GM13976 (cell line): ENCODE measurements at regions not wholly inside any gene's neighbourhood (a gene's known extent, or its start where the extent isn't known, plus 50 kb on each side); places are given as distances from the start of the nearest gene placed in this dataset.

Source experiments
- DNase-seq: peaks from one replicate; pipeline ENCODE4 v3.0.0; 2012; ENCODE audit warnings: low spot score
- in situ Hi-C: fragments of 300-500 bp; cut with MboI; formaldehyde crosslinking; loops from one replicate; pipeline ENCODE4 v1.12.0; 2022; ENCODE audit warnings: low sequenced_read_pairs, mixed read lengths, inconsistent platforms; ENCODE audit not compliant: unreplicated experiment
- TF ChIP-seq, protein P1 (sequence below): IDR thresholded peaks from 2 replicates; pipeline ENCODE4 v1.5.1; 2012; ENCODE audit warnings: borderline replicate concordance, mild to moderate bottlenecking; ENCODE audit not compliant: insufficient read depth; ENCODE audit errors: extremely low read depth, missing control alignments, control extremely low read depth

DNA sequence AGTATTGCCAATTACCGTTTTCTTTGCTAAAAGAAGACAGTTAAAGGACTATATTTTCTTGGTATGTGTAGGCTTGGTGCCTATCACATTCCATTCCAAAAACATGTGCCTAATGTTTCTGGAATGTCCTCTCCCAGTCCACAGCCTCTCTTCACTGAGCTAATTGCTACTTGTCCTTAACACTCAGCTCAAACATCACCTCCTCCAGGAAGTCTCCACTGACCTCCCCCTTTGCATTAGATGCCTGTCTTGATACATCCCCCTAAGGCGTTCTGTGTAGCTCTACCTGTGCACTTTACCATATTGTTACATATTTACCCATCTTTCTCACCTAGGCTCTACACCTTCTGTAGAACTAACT is 195.6 kb upstream of the CAMK1G start:
- TF ChIP-seq, protein P1, sequence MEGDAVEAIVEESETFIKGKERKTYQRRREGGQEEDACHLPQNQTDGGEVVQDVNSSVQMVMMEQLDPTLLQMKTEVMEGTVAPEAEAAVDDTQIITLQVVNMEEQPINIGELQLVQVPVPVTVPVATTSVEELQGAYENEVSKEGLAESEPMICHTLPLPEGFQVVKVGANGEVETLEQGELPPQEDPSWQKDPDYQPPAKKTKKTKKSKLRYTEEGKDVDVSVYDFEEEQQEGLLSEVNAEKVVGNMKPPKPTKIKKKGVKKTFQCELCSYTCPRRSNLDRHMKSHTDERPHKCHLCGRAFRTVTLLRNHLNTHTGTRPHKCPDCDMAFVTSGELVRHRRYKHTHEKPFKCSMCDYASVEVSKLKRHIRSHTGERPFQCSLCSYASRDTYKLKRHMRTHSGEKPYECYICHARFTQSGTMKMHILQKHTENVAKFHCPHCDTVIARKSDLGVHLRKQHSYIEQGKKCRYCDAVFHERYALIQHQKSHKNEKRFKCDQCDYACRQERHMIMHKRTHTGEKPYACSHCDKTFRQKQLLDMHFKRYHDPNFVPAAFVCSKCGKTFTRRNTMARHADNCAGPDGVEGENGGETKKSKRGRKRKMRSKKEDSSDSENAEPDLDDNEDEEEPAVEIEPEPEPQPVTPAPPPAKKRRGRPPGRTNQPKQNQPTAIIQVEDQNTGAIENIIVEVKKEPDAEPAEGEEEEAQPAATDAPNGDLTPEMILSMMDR: no peak
- no peak for DNase-seq
- in situ Hi-C loops: no loop called here

DNA sequence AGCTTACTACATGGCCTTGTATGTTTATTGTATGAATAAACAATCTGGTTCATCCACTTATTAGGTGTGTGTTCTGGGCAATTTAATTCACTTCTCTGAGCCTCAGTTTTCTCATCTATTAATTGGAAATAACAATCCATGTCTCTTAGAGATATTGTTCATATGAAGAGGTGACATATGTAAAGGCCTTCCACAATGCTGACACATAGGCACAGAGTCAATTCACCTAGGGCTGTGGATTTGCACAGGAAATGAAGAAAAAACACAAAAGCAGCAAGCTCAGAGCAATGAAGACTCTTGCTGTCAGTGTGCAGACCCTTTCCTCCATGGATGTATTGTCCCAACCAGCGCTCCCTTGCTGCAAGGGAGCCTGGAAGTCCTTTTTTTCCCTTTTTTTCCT is 195.2 kb upstream of the CAMK1G start:
- TF ChIP-seq, protein P1: no peak
- in situ Hi-C loops: no loop called here
- DNase-seq: no peak

DNA sequence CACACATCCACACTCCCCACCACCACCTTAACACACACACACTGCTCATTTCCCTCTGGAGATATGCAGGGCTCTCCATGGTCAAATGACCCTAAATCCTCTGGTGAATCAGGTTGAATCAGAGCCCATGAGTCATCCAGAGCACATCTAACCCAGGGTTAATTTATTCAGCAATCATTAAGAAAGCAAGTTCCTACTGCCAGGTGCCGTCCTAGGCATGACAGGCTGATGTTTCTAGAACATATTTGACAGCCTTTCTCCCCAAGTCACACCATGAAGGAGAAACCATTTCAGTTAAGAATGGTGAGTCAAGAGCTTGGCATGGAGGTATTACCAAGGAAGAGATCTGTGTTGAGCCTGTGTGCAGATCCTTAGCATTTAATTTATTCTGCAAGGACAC is 194.3 kb upstream of the CAMK1G start:
- in situ Hi-C loops: no loop called here
- TF ChIP-seq, protein P1: no peak
- no peak for DNase-seq

DNA sequence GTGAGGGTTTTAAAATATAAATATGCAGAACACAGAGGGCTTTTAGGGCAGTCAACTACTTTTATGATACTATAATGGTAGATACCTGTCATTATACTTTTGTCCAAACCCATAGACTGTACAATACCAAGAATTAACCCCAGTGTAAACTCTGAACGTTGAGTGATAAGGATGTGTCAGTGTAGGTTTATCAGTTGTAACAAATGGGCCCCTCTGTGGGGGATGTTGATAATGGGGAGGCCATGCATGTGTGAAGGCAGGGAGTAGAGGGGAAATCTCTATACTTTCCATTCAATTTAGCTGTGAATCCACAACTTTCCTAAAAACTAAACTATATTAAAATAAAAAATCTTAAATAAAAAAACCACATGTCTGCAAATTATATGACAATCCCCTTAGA is 193.5 kb upstream of the CAMK1G start:
- TF ChIP-seq, protein P1: no peak
- no peak for DNase-seq
- in situ Hi-C loops: no loop called here

DNA sequence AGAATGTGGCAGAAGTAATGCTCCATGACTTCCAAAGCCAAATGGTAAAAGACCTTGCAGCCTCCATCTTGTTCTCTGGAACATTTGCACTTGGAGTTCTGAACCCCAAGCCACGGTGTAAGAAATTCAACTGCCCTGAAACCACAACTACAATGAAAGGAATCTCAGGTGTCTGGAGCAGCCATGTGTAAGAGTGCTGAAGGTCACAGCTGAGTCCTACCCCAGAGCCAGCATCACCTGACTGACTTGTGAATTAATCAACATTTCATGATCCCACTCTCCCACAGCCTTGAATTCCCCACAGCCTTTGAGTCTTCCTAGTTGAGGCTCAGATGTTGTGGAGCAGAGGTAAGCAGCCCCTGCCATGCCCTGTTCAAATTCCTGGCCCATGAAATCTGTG is 192.8 kb upstream of the CAMK1G start:
- no peak for DNase-seq
- in situ Hi-C loops: no loop called here
- TF ChIP-seq, protein P1: no peak

DNA sequence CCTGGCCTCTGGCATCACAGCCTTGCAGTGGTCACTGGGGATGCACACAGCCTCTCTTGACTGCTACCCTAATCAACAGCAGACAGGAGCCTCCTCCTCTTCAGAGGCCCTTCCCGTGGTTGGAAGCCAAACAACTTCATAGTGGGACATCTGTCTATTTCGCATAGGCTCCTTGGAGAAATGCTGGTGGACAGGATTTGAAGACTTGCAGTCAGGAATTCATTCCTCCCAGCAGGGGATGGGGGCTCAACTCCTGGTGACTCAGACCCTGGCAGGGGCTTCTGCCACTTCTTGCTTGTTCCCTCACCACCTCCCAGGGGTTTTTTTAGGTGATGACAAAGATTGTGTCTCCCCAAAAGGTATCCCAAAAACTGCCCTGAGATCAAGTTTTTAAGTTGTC is 191.7 kb upstream of the CAMK1G start:
- in situ Hi-C loops: no loop called here
- TF ChIP-seq, protein P1: no peak
- no peak for DNase-seq

DNA sequence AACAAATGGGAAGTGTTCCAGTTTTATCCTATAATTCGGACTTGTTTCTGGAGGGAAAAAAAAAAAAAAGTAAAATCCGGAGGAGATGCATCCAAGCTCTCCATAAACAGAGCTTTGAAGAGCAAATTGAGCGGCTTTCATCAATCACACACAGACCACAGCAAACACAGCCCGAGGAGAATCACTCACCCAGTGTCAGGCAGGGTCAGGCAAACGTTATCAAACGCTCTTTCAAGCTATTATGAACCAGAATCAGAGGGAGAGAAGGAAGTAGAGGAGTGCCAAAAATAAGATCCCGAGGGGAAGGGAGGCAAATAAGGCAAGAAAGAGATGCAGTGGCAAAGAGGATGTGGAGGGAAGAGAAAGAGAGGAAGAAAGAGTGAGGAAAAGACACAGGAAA is 188.3 kb upstream of the CAMK1G start:
- TF ChIP-seq, protein P1: no peak
- no peak for DNase-seq
- in situ Hi-C loops: no loop called here
